Fibroblast of the aortic adventitia (primary cell): ENCODE measurements at regions not wholly inside any gene's neighbourhood (a gene's known extent, or its start where the extent isn't known, plus 50 kb on each side); places are given as distances from the start of the nearest gene placed in this dataset.

Experiments
- DNase-seq: peaks from one replicate; pipeline ENCODE4 v3.0.0-alpha.2; 2010; ENCODE audit warnings: low read depth
- H3K4me3 ChIP-seq: 2 replicates; pipeline ENCODE4 v1.5.1; 2011; ENCODE audit warnings: low read depth, mild to moderate bottlenecking, control low read depth, low read length, moderate library complexity
- TF ChIP-seq, protein P1 (sequence below): IDR thresholded peaks from 2 replicates; pipeline ENCODE4 v1.5.1; 2011; ENCODE audit warnings: mild to moderate bottlenecking, low read length, control low read depth, inconsistent platforms; ENCODE audit not compliant: insufficient read depth

DNA sequence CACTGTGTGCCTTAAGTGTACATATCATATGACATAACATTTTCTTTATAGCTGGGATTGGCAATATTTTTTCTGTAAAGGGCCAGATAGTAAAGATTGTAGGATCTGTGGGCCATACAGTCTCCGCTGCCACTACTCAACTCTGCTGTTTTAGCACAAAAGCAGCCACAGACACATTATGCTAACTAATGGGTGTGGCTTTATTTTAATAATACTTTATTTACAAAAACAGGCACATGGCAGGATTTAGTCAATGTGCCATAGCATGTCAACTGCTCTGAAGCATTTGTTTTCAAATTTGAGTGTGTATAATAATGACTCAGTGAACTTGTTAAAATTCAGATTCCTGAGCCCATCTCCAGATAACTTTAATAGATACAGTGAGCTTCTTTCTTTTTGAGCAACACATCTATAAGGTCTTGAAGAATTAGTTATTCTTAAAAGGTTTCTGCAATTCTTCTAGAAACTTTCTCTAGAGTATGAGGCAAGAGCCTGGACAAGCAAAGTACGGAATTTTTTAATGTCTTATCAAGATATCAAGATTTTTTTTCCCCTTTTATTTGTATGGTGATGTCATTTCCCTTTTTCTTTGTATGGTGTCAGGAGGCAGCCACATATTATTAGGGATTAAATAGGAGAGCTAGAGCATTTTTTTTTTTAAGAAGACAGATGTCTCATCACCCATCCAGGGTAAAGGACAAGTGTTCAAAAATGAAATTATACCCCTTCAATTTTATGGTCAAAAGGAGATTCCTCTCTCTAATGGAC is 518.3 kb downstream of the DHX35 start:
- no peak for DNase-seq
- TF ChIP-seq, protein P1, sequence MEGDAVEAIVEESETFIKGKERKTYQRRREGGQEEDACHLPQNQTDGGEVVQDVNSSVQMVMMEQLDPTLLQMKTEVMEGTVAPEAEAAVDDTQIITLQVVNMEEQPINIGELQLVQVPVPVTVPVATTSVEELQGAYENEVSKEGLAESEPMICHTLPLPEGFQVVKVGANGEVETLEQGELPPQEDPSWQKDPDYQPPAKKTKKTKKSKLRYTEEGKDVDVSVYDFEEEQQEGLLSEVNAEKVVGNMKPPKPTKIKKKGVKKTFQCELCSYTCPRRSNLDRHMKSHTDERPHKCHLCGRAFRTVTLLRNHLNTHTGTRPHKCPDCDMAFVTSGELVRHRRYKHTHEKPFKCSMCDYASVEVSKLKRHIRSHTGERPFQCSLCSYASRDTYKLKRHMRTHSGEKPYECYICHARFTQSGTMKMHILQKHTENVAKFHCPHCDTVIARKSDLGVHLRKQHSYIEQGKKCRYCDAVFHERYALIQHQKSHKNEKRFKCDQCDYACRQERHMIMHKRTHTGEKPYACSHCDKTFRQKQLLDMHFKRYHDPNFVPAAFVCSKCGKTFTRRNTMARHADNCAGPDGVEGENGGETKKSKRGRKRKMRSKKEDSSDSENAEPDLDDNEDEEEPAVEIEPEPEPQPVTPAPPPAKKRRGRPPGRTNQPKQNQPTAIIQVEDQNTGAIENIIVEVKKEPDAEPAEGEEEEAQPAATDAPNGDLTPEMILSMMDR, result no peak
- no peak overlapping the region for H3K4me3 ChIP-seq

GRCh38 chr20:39479196-39479810 is 517.2 kb downstream of the DHX35 start:
- H3K4me3 ChIP-seq, result no peak overlapping the region
- TF ChIP-seq, protein P1, result no peak
- no peak for DNase-seq

- TF ChIP-seq, protein P1, result no peak
- no peak overlapping the region for H3K4me3 ChIP-seq
Measured at GRCh38 chr20:39474879-39475278, 512.7 kb downstream of the DHX35 start.

DNA sequence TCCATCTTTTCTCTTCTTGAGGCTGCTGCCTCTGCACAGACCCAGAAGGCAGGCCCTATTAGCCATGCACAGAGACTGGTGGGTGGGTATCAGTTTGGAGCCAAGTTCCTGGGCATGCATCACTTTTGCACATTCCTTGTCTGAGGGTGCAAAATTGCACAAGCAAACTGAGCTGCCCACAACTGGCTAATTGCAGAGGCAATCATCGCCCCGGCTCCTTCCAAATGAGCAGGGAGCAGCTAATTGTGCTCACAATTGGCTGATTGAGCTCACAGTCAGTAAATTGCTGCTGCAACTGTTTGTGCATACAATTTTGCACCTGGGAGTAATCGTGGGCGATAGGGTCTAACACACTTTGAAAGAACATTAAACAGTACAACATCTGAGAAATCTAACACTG is 511.4 kb downstream of the DHX35 start:
- TF ChIP-seq, protein P1, result no peak
- H3K4me3 ChIP-seq, result no peak overlapping the region
- no peak for DNase-seq

More at GRCh38 chr20:39474879-39475278, 512.7 kb downstream of the DHX35 start:
- no peak for DNase-seq

- no peak overlapping the region for H3K4me3 ChIP-seq
- TF ChIP-seq, protein P1, result no peak
- no peak for DNase-seq
Measured at GRCh38 chr20:39468703-39469102, 506.6 kb downstream of the DHX35 start.

DNA sequence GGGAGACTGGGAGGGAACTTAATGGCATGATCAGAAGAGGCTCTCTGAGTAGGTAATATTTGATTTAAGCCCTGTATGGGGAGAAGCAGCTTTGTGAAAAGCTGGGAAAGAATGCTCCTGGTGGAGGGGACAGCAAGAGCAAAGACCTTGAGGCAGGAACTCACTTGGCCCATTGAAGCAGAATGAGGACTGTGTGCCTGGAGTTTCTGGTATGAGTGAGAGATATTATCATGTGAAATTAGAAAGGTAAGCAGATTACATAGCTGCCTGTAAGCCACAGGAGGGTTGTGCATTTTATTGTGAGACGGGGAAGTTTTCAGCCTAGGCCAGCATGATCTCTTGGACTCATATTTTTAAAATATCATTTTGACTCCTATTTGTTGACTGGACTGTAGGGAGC is 502.1 kb downstream of the DHX35 start:
- TF ChIP-seq, protein P1, result no peak

More for the DNA sequence above, 502.1 kb downstream of the DHX35 start:
- H3K4me3 ChIP-seq, result no peak overlapping the region
- no peak for DNase-seq
